ENCODE measurements at regions not wholly inside any gene's neighbourhood (a gene's known extent, or its start where the extent isn't known, plus 50 kb on each side); places are given as distances from the start of the nearest gene placed in this dataset.

DNA sequence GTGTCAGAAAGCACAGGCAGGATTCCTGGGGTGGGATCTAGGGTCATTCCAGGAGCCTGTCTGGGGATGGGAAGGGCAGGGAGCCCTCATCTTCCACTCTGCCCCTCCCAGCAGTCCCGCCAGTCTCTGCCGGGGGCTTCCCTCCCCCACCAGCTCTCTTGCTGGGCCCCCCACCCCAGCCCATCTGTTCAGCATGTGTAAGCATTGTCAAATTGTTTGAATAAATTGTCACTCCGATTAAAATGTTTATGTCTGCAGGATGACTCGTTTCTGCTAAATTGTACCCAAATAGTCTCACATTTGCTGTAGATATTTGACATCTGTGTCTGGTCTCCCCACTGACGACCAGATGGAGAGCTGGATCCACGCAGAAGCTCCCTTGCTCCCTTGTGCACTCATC is 257.6 kb downstream of the ANKRD60 start:
- TF ChIP-seq, protein P1, sequence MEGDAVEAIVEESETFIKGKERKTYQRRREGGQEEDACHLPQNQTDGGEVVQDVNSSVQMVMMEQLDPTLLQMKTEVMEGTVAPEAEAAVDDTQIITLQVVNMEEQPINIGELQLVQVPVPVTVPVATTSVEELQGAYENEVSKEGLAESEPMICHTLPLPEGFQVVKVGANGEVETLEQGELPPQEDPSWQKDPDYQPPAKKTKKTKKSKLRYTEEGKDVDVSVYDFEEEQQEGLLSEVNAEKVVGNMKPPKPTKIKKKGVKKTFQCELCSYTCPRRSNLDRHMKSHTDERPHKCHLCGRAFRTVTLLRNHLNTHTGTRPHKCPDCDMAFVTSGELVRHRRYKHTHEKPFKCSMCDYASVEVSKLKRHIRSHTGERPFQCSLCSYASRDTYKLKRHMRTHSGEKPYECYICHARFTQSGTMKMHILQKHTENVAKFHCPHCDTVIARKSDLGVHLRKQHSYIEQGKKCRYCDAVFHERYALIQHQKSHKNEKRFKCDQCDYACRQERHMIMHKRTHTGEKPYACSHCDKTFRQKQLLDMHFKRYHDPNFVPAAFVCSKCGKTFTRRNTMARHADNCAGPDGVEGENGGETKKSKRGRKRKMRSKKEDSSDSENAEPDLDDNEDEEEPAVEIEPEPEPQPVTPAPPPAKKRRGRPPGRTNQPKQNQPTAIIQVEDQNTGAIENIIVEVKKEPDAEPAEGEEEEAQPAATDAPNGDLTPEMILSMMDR (IDR thresholded peaks at IDR 0.05): no peak
- no peak for TF ChIP-seq POLR2A (IDR thresholded peaks at IDR 0.05)
- TF ChIP-seq POLR2AphosphoS5 (IDR thresholded peaks at IDR 0.05): no peak
